ENCODE measurements at regions not wholly inside any gene's neighbourhood (a gene's known extent, or its start where the extent isn't known, plus 50 kb on each side); places are given as distances from the start of the nearest gene placed in this dataset.

GRCh38 chr2:234595829-234596228 lies 98.9 kb upstream of the ARL4C start:
- no peak for TF ChIP-seq ZNF274 (IDR thresholded peaks at IDR 0.05; ENCODE audit: low read length)
- TF ChIP-seq ZNF274 (tag by site-specific recombination; IDR thresholded peaks at IDR 0.05; ENCODE audit: borderline replicate concordance), result no peak
- no peak for TF ChIP-seq SCRT1 (tag by site-specific recombination; IDR thresholded peaks at IDR 0.05; ENCODE audit: borderline replicate concordance)
- TF ChIP-seq, protein P1, sequence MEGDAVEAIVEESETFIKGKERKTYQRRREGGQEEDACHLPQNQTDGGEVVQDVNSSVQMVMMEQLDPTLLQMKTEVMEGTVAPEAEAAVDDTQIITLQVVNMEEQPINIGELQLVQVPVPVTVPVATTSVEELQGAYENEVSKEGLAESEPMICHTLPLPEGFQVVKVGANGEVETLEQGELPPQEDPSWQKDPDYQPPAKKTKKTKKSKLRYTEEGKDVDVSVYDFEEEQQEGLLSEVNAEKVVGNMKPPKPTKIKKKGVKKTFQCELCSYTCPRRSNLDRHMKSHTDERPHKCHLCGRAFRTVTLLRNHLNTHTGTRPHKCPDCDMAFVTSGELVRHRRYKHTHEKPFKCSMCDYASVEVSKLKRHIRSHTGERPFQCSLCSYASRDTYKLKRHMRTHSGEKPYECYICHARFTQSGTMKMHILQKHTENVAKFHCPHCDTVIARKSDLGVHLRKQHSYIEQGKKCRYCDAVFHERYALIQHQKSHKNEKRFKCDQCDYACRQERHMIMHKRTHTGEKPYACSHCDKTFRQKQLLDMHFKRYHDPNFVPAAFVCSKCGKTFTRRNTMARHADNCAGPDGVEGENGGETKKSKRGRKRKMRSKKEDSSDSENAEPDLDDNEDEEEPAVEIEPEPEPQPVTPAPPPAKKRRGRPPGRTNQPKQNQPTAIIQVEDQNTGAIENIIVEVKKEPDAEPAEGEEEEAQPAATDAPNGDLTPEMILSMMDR (tag by site-specific recombination; IDR thresholded peaks at IDR 0.05), result no peak
- TF ChIP-seq SP2 (tag by site-specific recombination; IDR thresholded peaks at IDR 0.05), result no peak
- TF ChIP-seq, protein P2, sequence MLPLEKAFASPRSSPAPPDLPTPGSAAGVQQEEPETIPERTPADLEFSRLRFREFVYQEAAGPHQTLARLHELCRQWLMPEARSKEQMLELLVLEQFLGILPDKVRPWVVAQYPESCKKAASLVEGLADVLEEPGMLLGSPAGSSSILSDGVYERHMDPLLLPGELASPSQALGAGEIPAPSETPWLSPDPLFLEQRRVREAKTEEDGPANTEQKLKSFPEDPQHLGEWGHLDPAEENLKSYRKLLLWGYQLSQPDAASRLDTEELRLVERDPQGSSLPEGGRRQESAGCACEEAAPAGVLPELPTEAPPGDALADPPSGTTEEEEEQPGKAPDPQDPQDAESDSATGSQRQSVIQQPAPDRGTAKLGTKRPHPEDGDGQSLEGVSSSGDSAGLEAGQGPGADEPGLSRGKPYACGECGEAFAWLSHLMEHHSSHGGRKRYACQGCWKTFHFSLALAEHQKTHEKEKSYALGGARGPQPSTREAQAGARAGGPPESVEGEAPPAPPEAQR (tag by site-specific recombination; IDR thresholded peaks at IDR 0.05), result no peak
- no peak for TF ChIP-seq ZNF558 (tag by site-specific recombination; IDR thresholded peaks at IDR 0.05)

Data from HEK293 (cell line).